ENCODE measurements at regions not wholly inside any gene's neighbourhood (a gene's known extent, or its start where the extent isn't known, plus 50 kb on each side); places are given as distances from the start of the nearest gene placed in this dataset.

GRCh38 chr1:208437401-208437800, 193.2 kb upstream of the PLXNA2 start:
- no peaks in the 10 kb centered on the region for H3K9me3 ChIP-seq (ENCODE audit: insufficient read depth, low read length)
- no peaks in the 10 kb centered on the region for H3K9me2 ChIP-seq (replicated peaks; ENCODE audit: insufficient read depth, low read length)
- no peaks in the 10 kb centered on the region for H3K36me3 ChIP-seq (ENCODE audit: low read length)
- H3K4me3 ChIP-seq (ENCODE audit: insufficient read depth, low read length, poor library complexity, severe bottlenecking): no peak overlapping the region
- TF ChIP-seq EZH2phosphoT487 (conservative IDR thresholded peaks at IDR 0.05; ENCODE audit: low read length) (no peak), CTCF (IDR thresholded peaks at IDR 0.05; ENCODE audit: insufficient read depth, low read length, poor library complexity, severe bottlenecking) (no peak)
- H3K27ac ChIP-seq (ENCODE audit: low read depth, low read length): no peak overlapping the region
- no peak overlapping the region for H3K9ac ChIP-seq (ENCODE audit: low read length)
- H3K4me2 ChIP-seq (ENCODE audit: low read depth, low read length, poor library complexity, severe bottlenecking): no peak overlapping the region
- no peaks in the 10 kb centered on the region for H3K27me3 ChIP-seq (ENCODE audit: low read length)
- H2AFZ ChIP-seq (ENCODE audit: low read depth, low read length, severe bottlenecking): no peak overlapping the region
- no peaks in the 10 kb centered on the region for H3K79me2 ChIP-seq (ENCODE audit: insufficient read depth, low read length)
- H4K20me1 ChIP-seq (ENCODE audit: low read depth, low read length): no peaks in the 10 kb centered on the region
- no peaks in the 10 kb centered on the region for H3F3A ChIP-seq (ENCODE audit: insufficient read depth)

- Histone ChIP-seq H4K20me1 (ENCODE audit: low read depth, low read length) (no peaks in the 10 kb centered on the region), H3K4me3 (ENCODE audit: insufficient read depth, low read length, poor library complexity, severe bottlenecking) (no peak overlapping the region), H2AFZ (ENCODE audit: low read depth, low read length, severe bottlenecking) (no peak overlapping the region), H3K9me3 (ENCODE audit: insufficient read depth, low read length) (no peaks in the 10 kb centered on the region), H3F3A (ENCODE audit: insufficient read depth) (no peaks in the 10 kb centered on the region), H3K36me3 (ENCODE audit: low read length) (no peaks in the 10 kb centered on the region), H3K9ac (ENCODE audit: low read length) (no peak overlapping the region), H3K4me2 (ENCODE audit: low read depth, low read length, poor library complexity, severe bottlenecking) (no peak overlapping the region), H3K9me2 (replicated peaks; ENCODE audit: insufficient read depth, low read length) (no peaks in the 10 kb centered on the region), H3K27ac (ENCODE audit: low read depth, low read length) (no peak overlapping the region), H3K27me3 (ENCODE audit: low read length) (no peaks in the 10 kb centered on the region), H3K79me2 (ENCODE audit: insufficient read depth, low read length) (no peaks in the 10 kb centered on the region)
- TF ChIP-seq CTCF (IDR thresholded peaks at IDR 0.05; ENCODE audit: insufficient read depth, low read length, poor library complexity, severe bottlenecking): no peak
- no peak for TF ChIP-seq EZH2phosphoT487 (conservative IDR thresholded peaks at IDR 0.05; ENCODE audit: low read length)
Observed at GRCh38 chr1:208438112-208438699, 194.0 kb upstream of the PLXNA2 start.

GRCh38 chr1:208445758-208446203, 201.6 kb upstream of the PLXNA2 start:
- Histone ChIP-seq H3K27ac (ENCODE audit: low read depth, low read length) (no peak overlapping the region), H3K9me2 (replicated peaks; ENCODE audit: insufficient read depth, low read length) (no peaks in the 10 kb centered on the region), H3K9me3 (ENCODE audit: insufficient read depth, low read length) (no peaks in the 10 kb centered on the region), H3F3A (ENCODE audit: insufficient read depth) (no peaks in the 10 kb centered on the region), H4K20me1 (ENCODE audit: low read depth, low read length) (no peaks in the 10 kb centered on the region), H3K4me2 (ENCODE audit: low read depth, low read length, poor library complexity, severe bottlenecking) (no peak overlapping the region), H3K4me3 (ENCODE audit: insufficient read depth, low read length, poor library complexity, severe bottlenecking) (no peak overlapping the region), H3K27me3 (ENCODE audit: low read length) (no peaks in the 10 kb centered on the region), H2AFZ (ENCODE audit: low read depth, low read length, severe bottlenecking) (no peak overlapping the region), H3K9ac (ENCODE audit: low read length) (no peak overlapping the region), H3K36me3 (ENCODE audit: low read length) (no peaks in the 10 kb centered on the region), H3K79me2 (ENCODE audit: insufficient read depth, low read length) (no peaks in the 10 kb centered on the region)
- no peak for TF ChIP-seq CTCF (IDR thresholded peaks at IDR 0.05; ENCODE audit: insufficient read depth, low read length, poor library complexity, severe bottlenecking)
- TF ChIP-seq EZH2phosphoT487 (conservative IDR thresholded peaks at IDR 0.05; ENCODE audit: low read length): no peak

Measured in SU-DHL-6 (cell line).